ENCODE measurements at regions not wholly inside any gene's neighbourhood (a gene's known extent, or its start where the extent isn't known, plus 50 kb on each side); places are given as distances from the start of the nearest gene placed in this dataset.

GRCh38 chr6:133746417-133746770, 142.5 kb upstream of the TCF21 start:
- Histone ChIP-seq H3K79me2 (ENCODE audit: insufficient read depth, low read length) (no peaks in the 10 kb centered on the region), H3K27me3 (ENCODE audit: insufficient read depth, low read length, poor library complexity) (no peaks in the 10 kb centered on the region), H3K27ac (ENCODE audit: low read length) (no peak overlapping the region), H4K20me1 (ENCODE audit: insufficient read depth, low read length) (no peaks in the 10 kb centered on the region), H3K9me3 (ENCODE audit: insufficient read depth, low read length, severe bottlenecking) (no peaks in the 10 kb centered on the region), H3K36me3 (ENCODE audit: insufficient read depth, low read length) (no peaks in the 10 kb centered on the region), H3K9ac (ENCODE audit: low read depth, low read length) (no peak overlapping the region), H3K4me3 (ENCODE audit: low read depth in 1 of 2, low read length in 2 of 2) (no peak overlapping the region), H3K4me1 (ENCODE audit: insufficient read depth, low read length) (no peaks in the 10 kb centered on the region), H3K4me2 (ENCODE audit: insufficient read depth, low read length) (no peak overlapping the region), H2AFZ (ENCODE audit: low read depth, low read length) (no peak overlapping the region)
- TF ChIP-seq EZH2 (IDR thresholded peaks at IDR 0.05; ENCODE audit: borderline replicate concordance, low read depth, low read length, severe bottlenecking): no peak
- TF ChIP-seq CTCF (IDR thresholded peaks at IDR 0.05; ENCODE audit: borderline replicate concordance, extremely low read depth, low read length, poor library complexity, severe bottlenecking): no peak
- ATAC-seq (ENCODE audit: insufficient read depth, low read depth) (no peak), DNase-seq (no peak)

GRCh38 chr6:133748628-133749027, 140.3 kb upstream of the TCF21 start:
- H3K9ac ChIP-seq (ENCODE audit: low read depth, low read length): no peak overlapping the region
- no peaks in the 10 kb centered on the region for H3K36me3 ChIP-seq (ENCODE audit: insufficient read depth, low read length)
- H3K4me2 ChIP-seq (ENCODE audit: insufficient read depth, low read length): no peak overlapping the region
- H3K79me2 ChIP-seq (ENCODE audit: insufficient read depth, low read length): no peaks in the 10 kb centered on the region
- no peak overlapping the region for H2AFZ ChIP-seq (ENCODE audit: low read depth, low read length)
- no peaks in the 10 kb centered on the region for H3K27me3 ChIP-seq (ENCODE audit: insufficient read depth, low read length, poor library complexity)
- TF ChIP-seq CTCF (IDR thresholded peaks at IDR 0.05; ENCODE audit: borderline replicate concordance, extremely low read depth, low read length, poor library complexity, severe bottlenecking): no peak
- TF ChIP-seq EZH2 (IDR thresholded peaks at IDR 0.05; ENCODE audit: borderline replicate concordance, low read depth, low read length, severe bottlenecking): no peak
- no peaks in the 10 kb centered on the region for H3K9me3 ChIP-seq (ENCODE audit: insufficient read depth, low read length, severe bottlenecking)
- ATAC-seq (ENCODE audit: insufficient read depth, low read depth): no peak
- no peak overlapping the region for H3K27ac ChIP-seq (ENCODE audit: low read length)
- H3K4me3 ChIP-seq (ENCODE audit: low read depth in 1 of 2, low read length in 2 of 2): no peak overlapping the region
- no peaks in the 10 kb centered on the region for H4K20me1 ChIP-seq (ENCODE audit: insufficient read depth, low read length)
- DNase-seq: no peak
- no peaks in the 10 kb centered on the region for H3K4me1 ChIP-seq (ENCODE audit: insufficient read depth, low read length)

GRCh38 chr6:133749427-133749826, 139.5 kb upstream of the TCF21 start:
- Histone ChIP-seq H3K9ac (ENCODE audit: low read depth, low read length) (no peak overlapping the region), H3K79me2 (ENCODE audit: insufficient read depth, low read length) (no peaks in the 10 kb centered on the region), H3K4me3 (ENCODE audit: low read depth in 1 of 2, low read length in 2 of 2) (no peak overlapping the region), H4K20me1 (ENCODE audit: insufficient read depth, low read length) (no peaks in the 10 kb centered on the region), H3K4me2 (ENCODE audit: insufficient read depth, low read length) (no peak overlapping the region), H3K9me3 (ENCODE audit: insufficient read depth, low read length, severe bottlenecking) (no peaks in the 10 kb centered on the region), H3K27ac (ENCODE audit: low read length) (no peak overlapping the region), H3K36me3 (ENCODE audit: insufficient read depth, low read length) (no peaks in the 10 kb centered on the region), H3K4me1 (ENCODE audit: insufficient read depth, low read length) (no peaks in the 10 kb centered on the region), H3K27me3 (ENCODE audit: insufficient read depth, low read length, poor library complexity) (no peaks in the 10 kb centered on the region), H2AFZ (ENCODE audit: low read depth, low read length) (no peak overlapping the region)
- no peak for ATAC-seq (ENCODE audit: insufficient read depth, low read depth)
- no peak for TF ChIP-seq CTCF (IDR thresholded peaks at IDR 0.05; ENCODE audit: borderline replicate concordance, extremely low read depth, low read length, poor library complexity, severe bottlenecking)
- no peak for TF ChIP-seq EZH2 (IDR thresholded peaks at IDR 0.05; ENCODE audit: borderline replicate concordance, low read depth, low read length, severe bottlenecking)
- DNase-seq: no peak

GRCh38 chr6:133752129-133752528, 136.8 kb upstream of the TCF21 start:
- Histone ChIP-seq H3K4me1 (ENCODE audit: insufficient read depth, low read length) (no peaks in the 10 kb centered on the region), H3K4me2 (ENCODE audit: insufficient read depth, low read length) (no peak overlapping the region), H3K4me3 (ENCODE audit: low read depth in 1 of 2, low read length in 2 of 2) (no peak overlapping the region), H3K9me3 (ENCODE audit: insufficient read depth, low read length, severe bottlenecking) (no peaks in the 10 kb centered on the region), H4K20me1 (ENCODE audit: insufficient read depth, low read length) (no peaks in the 10 kb centered on the region), H3K36me3 (ENCODE audit: insufficient read depth, low read length) (no peaks in the 10 kb centered on the region), H3K9ac (ENCODE audit: low read depth, low read length) (no peak overlapping the region), H3K79me2 (ENCODE audit: insufficient read depth, low read length) (no peaks in the 10 kb centered on the region), H3K27me3 (ENCODE audit: insufficient read depth, low read length, poor library complexity) (no peaks in the 10 kb centered on the region), H3K27ac (ENCODE audit: low read length) (no peak overlapping the region), H2AFZ (ENCODE audit: low read depth, low read length) (no peak overlapping the region)
- DNase-seq: no peak
- no peak for TF ChIP-seq EZH2 (IDR thresholded peaks at IDR 0.05; ENCODE audit: borderline replicate concordance, low read depth, low read length, severe bottlenecking)
- no peak for TF ChIP-seq CTCF (IDR thresholded peaks at IDR 0.05; ENCODE audit: borderline replicate concordance, extremely low read depth, low read length, poor library complexity, severe bottlenecking)
- ATAC-seq (ENCODE audit: insufficient read depth, low read depth): no peak

Data from DND-41 (cell line).